Mesenchymal stem cell (in vitro differentiated cells and primary cell): ENCODE measurements at regions not wholly inside any gene's neighbourhood (a gene's known extent, or its start where the extent isn't known, plus 50 kb on each side); places are given as distances from the start of the nearest gene placed in this dataset.

Experiments used
- DNase-seq: peaks from one replicate; pipeline ENCODE4 v3.0.0-alpha.2; 2013
- H2AFZ ChIP-seq: one replicate; pipeline ENCODE4 v1.6.1; 2013; ENCODE audit warnings: low read depth, mild to moderate bottlenecking, control low read depth, inconsistent platforms, low read length, moderate library complexity
- H2AK5ac ChIP-seq: 2 replicates; pipeline ENCODE4 v1.6.1; 2013; ENCODE audit warnings: low read length, moderate library complexity, mild to moderate bottlenecking, inconsistent platforms; ENCODE audit not compliant: severe bottlenecking
- H2BK120ac ChIP-seq: one replicate; pipeline ENCODE4 v1.6.1; 2013; ENCODE audit warnings: low read depth, mild to moderate bottlenecking, inconsistent platforms, low read length, moderate library complexity
- H2BK12ac ChIP-seq, 2 experiments: one replicate each; pipeline ENCODE4 v1.6.1; 2013; ENCODE audit warnings: inconsistent platforms in 2 of 2, low read length in 2 of 2, mild to moderate bottlenecking in 2 of 2, moderate library complexity in 2 of 2, control low read depth in 1 of 2
- H2BK15ac ChIP-seq: one replicate; pipeline ENCODE4 v1.6.1; 2013; ENCODE audit warnings: mild to moderate bottlenecking, low read depth, inconsistent platforms; ENCODE audit not compliant: poor library complexity, severe bottlenecking
- H2BK5ac ChIP-seq: 2 replicates; pipeline ENCODE4 v1.6.1; 2013; ENCODE audit warnings: low read depth, mild to moderate bottlenecking, low read length, control low read depth, inconsistent platforms; ENCODE audit not compliant: poor library complexity, severe bottlenecking
- H3K14ac ChIP-seq, 2 experiments: one replicate each; pipeline ENCODE4 v1.6.1; 2013; ENCODE audit warnings: inconsistent platforms in 2 of 2, low read length in 2 of 2, control low read depth in 1 of 2, mild to moderate bottlenecking in 1 of 2, moderate library complexity in 1 of 2
- H3K18ac ChIP-seq, 2 experiments: one replicate each; pipeline ENCODE4 v1.6.1; 2013; ENCODE audit warnings: inconsistent platforms in 2 of 2, low read length in 2 of 2, control low read depth in 1 of 2, low read depth in 1 of 2, mild to moderate bottlenecking in 1 of 2
- H3K23ac ChIP-seq, 2 experiments: one replicate each; pipeline ENCODE4 v1.6.1; 2013; ENCODE audit warnings: inconsistent platforms in 2 of 2, low read length in 2 of 2, mild to moderate bottlenecking in 2 of 2, moderate library complexity in 2 of 2, control low read depth in 1 of 2
- H3K27ac ChIP-seq: 2 replicates; pipeline ENCODE4 v1.5.1; 2013; ENCODE audit warnings: mild to moderate bottlenecking, moderate library complexity, low read length, control low read depth, inconsistent platforms; ENCODE audit not compliant: poor library complexity, severe bottlenecking
- H3K27me3 ChIP-seq, 2 experiments: 2 replicates each; pipeline versions ENCODE4 v1.6.1 to v1.7.0; 2013; ENCODE audit warnings: low read length in 2 of 2, mild to moderate bottlenecking in 2 of 2, moderate library complexity in 2 of 2, control low read depth in 1 of 2, inconsistent platforms in 1 of 2; ENCODE audit not compliant: control insufficient read depth in 1 of 2, insufficient read depth in 1 of 2
- H3K36me3 ChIP-seq, 2 experiments: 2 replicates each; pipeline versions ENCODE4 v1.6.1 to v1.7.0; 2013; ENCODE audit warnings: low read length in 2 of 2, control low read depth in 1 of 2, inconsistent platforms in 1 of 2, low read depth in 1 of 2, mild to moderate bottlenecking in 1 of 2; ENCODE audit not compliant: insufficient read depth in 2 of 2, control insufficient read depth in 1 of 2
- H3K4ac ChIP-seq, 2 experiments: one replicate each; pipeline ENCODE4 v1.6.1; 2013; ENCODE audit warnings: inconsistent platforms in 2 of 2, low read length in 2 of 2, mild to moderate bottlenecking in 2 of 2, moderate library complexity in 2 of 2, control low read depth in 1 of 2, low read depth in 1 of 2
- H3K4me1 ChIP-seq: 2 replicates; pipeline ENCODE4 v1.6.1; 2013; ENCODE audit warnings: low read depth, low read length, control low read depth; ENCODE audit not compliant: control insufficient read depth, insufficient read depth
- H3K4me2 ChIP-seq: 2 replicates; pipeline ENCODE4 v1.6.1; 2013; ENCODE audit warnings: low read length, mild to moderate bottlenecking, inconsistent platforms; ENCODE audit not compliant: poor library complexity, severe bottlenecking
- H3K4me3 ChIP-seq, 2 experiments: 2 replicates each; pipeline versions ENCODE4 v1.5.1 to v1.7.0; 2013; ENCODE audit warnings: low read length in 2 of 2, mild to moderate bottlenecking in 2 of 2, control low read depth in 1 of 2, low read depth in 1 of 2; ENCODE audit not compliant: insufficient read depth in 1 of 2
- H3K79me1 ChIP-seq: replicated peaks from 2 replicates; pipeline ENCODE4 v1.6.1; 2013; ENCODE audit warnings: mild to moderate bottlenecking, control low read depth, low read length, inconsistent platforms; ENCODE audit not compliant: poor library complexity, severe bottlenecking
- H3K9ac ChIP-seq: 2 replicates; pipeline ENCODE4 v1.7.0; 2013; ENCODE audit warnings: mild to moderate bottlenecking, low read length, moderate library complexity
- H3K9me3 ChIP-seq: 2 replicates; pipeline ENCODE4 v1.7.0; 2013; ENCODE audit warnings: mild to moderate bottlenecking, low read length; ENCODE audit not compliant: control insufficient read depth
- H4K8ac ChIP-seq: one replicate; pipeline ENCODE4 v1.6.1; 2013; ENCODE audit warnings: inconsistent platforms, mild to moderate bottlenecking, low read length, moderate library complexity
- H4K91ac ChIP-seq: one replicate; pipeline ENCODE4 v1.6.1; 2013; ENCODE audit warnings: mild to moderate bottlenecking, low read length, inconsistent platforms
- WGBS: methylation state at CpG from one replicate; pipeline ENCODE4 v1.1.7; 2013; ENCODE audit warnings: mixed read lengths; 5-methylcytosine and 5-hydroxymethylcytosine counted together

DNA sequence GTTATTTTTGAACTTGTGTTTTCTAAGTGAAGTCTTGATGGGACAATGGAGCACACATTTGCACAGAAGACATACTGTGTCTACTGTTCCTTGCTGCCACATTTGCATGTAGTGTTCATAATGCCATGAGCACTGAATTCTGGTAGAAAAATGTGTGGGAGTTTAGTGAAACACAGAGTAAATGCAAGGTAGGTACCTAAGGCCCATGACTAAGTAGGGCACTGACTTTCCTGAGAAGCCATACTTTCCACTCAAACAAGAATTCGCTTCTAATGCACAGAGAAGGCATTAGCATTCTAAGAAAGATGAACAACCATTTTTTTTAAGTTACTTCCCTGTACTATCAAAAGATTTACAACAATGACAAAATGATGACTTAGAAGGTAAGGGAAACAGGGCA is 282.2 kb downstream of the MAN2A1 start:
- H3K9me3 ChIP-seq, result no peaks in the 10 kb centered on the region
- WGBS, result 60% methylated on average over 1 of the region's 1 CpG

DNA sequence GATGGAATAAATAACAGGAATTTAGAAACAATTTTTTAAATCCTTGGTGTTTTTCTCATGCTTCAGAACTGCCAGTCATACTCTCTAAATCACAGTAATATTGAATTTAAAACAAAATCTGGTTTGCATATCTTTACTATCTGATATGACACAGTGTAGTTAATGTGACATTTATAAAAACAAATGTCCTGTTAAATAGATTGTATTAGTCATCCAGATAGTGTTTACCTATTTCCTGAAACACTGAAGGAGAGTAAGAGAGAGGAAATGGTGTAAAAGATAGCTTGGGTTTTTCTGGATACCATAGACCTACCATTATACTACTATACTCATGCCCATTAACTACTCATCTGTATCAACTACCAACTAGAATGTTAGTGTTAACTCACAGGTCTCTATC is 292.3 kb downstream of the MAN2A1 start:
- H2BK5ac ChIP-seq, result no peak overlapping the region
- H4K91ac ChIP-seq, result no peak overlapping the region
- H2BK12ac ChIP-seq, result no peak overlapping the region
- no peak overlapping the region for H2AFZ ChIP-seq
- no peak for DNase-seq
- no peak overlapping the region for H3K4ac ChIP-seq
- no peak overlapping the region for H2BK120ac ChIP-seq
- no peaks in the 10 kb centered on the region for H3K79me1 ChIP-seq
- H3K27ac ChIP-seq, result no peak overlapping the region
- no peaks in the 10 kb centered on the region for H3K4me1 ChIP-seq
- no peak overlapping the region for H2BK15ac ChIP-seq
- no peak overlapping the region for H3K4me2 ChIP-seq
- H3K23ac ChIP-seq, result no peak overlapping the region
- no peak overlapping the region for H3K14ac ChIP-seq
- no peak overlapping the region for H2AK5ac ChIP-seq
- no peak overlapping the region for H3K4me3 ChIP-seq
- H3K36me3 ChIP-seq, result no peaks in the 10 kb centered on the region
- no peak overlapping the region for H3K9ac ChIP-seq
- H3K9me3 ChIP-seq, result no peaks in the 10 kb centered on the region
- H3K18ac ChIP-seq, result no peak overlapping the region
- peaks cover 0 to 4% of the 10 kb centered on the region in 2 experiments for H3K27me3 ChIP-seq
- no peak overlapping the region for H4K8ac ChIP-seq

More for the DNA sequence above, 282.2 kb downstream of the MAN2A1 start:
- Histone ChIP-seq H2BK12ac (no peak overlapping the region), H3K14ac (no peak overlapping the region), H4K91ac (no peak overlapping the region), H2AK5ac (no peak overlapping the region), H3K9ac (no peak overlapping the region), H3K79me1 (no peaks in the 10 kb centered on the region), H3K4me1 (no peaks in the 10 kb centered on the region), H4K8ac (no peak overlapping the region), H3K18ac (no peak overlapping the region), H3K23ac (no peak overlapping the region), H3K27me3 (peaks cover 0 to 4% of the 10 kb centered on the region in 2 experiments), H2BK15ac (no peak overlapping the region), H2AFZ (no peak overlapping the region), H2BK120ac (no peak overlapping the region), H3K4me3 (no peak overlapping the region), H2BK5ac (no peak overlapping the region), H3K36me3 (no peaks in the 10 kb centered on the region), H3K4ac (no peak overlapping the region), H3K27ac (no peak overlapping the region), H3K4me2 (no peak overlapping the region)
- DNase-seq, result no peak

DNA sequence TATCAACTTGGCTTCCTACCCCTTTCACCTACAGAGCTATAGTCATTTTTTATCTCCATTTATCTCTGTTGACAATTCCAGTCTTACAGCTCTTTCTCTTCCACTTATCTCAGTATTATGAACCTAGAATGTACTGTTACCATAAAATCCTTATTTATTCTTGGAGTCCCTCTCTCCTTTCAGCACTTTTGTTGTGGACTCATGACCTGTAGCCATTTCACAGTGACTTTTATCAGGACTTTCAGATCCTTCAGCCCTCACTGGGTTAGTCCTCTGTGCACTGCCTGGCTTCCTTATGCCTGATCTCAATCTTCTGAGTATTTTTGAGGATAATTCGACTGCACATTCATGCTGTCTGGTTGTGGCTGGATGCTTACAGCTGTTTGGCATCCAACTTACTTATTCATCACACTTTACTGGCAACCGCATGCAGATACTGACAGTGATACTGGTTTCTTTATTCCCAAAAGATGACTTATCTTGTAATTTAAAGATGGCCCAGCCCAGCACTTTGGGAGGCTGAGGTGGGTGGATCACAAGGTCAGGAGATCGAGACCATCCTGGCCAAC is 293.3 kb downstream of the MAN2A1 start:
- Histone ChIP-seq H2AK5ac (no peak overlapping the region), H3K4me1 (no peaks in the 10 kb centered on the region), H2BK15ac (no peak overlapping the region), H4K91ac (no peak overlapping the region), H3K14ac (no peak overlapping the region), H3K18ac (no peak overlapping the region), H3K4me2 (no peak overlapping the region), H3K36me3 (no peaks in the 10 kb centered on the region), H3K23ac (no peak overlapping the region), H3K27ac (no peak overlapping the region), H2BK5ac (no peak overlapping the region), H3K9me3 (no peaks in the 10 kb centered on the region), H4K8ac (no peak overlapping the region), H2BK120ac (no peak overlapping the region), H3K9ac (no peak overlapping the region), H3K27me3 (peaks cover 0 to 4% of the 10 kb centered on the region in 2 experiments), H3K79me1 (no peaks in the 10 kb centered on the region), H3K4me3 (no peak overlapping the region), H2BK12ac (no peak overlapping the region), H2AFZ (no peak overlapping the region), H3K4ac (no peak overlapping the region)
- no peak for DNase-seq
- 97% methylated on average over 3 of the region's 3 CpGs for WGBS

DNA sequence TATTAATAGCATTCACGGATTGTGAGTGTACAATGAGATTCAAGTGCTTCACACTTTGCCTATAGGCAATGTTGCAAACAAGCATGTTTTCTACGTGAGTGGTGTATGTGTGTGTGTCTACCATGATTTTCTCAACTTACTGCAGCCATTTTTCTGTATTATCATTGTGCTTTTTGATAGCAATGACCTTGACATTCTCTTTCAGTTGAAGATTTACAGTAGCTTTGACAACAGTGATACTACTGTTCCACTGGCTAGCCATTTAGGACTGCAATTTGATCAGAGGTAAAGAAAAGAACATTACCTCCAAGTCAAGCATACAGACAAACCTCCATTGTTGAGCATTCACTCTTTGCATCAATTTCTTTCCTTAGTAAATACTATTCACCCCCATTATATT is 297.0 kb downstream of the MAN2A1 start:
- Histone ChIP-seq H3K9ac (no peak overlapping the region), H2AFZ (no peak overlapping the region), H3K27me3 (peaks cover 0 to 4% of the 10 kb centered on the region in 2 experiments), H3K36me3 (no peaks in the 10 kb centered on the region), H3K18ac (no peak overlapping the region), H2BK12ac (no peak overlapping the region), H2AK5ac (no peak overlapping the region), H3K23ac (no peak overlapping the region), H4K91ac (no peak overlapping the region), H3K14ac (no peak overlapping the region), H3K4me1 (no peaks in the 10 kb centered on the region), H3K9me3 (no peaks in the 10 kb centered on the region), H4K8ac (no peak overlapping the region), H2BK5ac (no peak overlapping the region), H3K79me1 (no peaks in the 10 kb centered on the region), H2BK15ac (no peak overlapping the region), H2BK120ac (no peak overlapping the region), H3K4me3 (no peak overlapping the region), H3K27ac (no peak overlapping the region), H3K4me2 (no peak overlapping the region), H3K4ac (no peak overlapping the region)
- WGBS, result 100% methylated on average over 2 of the region's 2 CpGs
- DNase-seq, result no peak
